OCI-LY1 (cell line): ENCODE measurements at regions not wholly inside any gene's neighbourhood (a gene's known extent, or its start where the extent isn't known, plus 50 kb on each side); places are given as distances from the start of the nearest gene placed in this dataset.
A peak's percentile ranks its signal among the peaks of the same experiment; 100 is the strongest.

Experiments used
- CTCF ChIP-seq: fragments of 200-600 bp; sonication (generic), shearing (Covaris generic); IDR thresholded peaks from 2 replicates; pipeline ENCODE4 v1.5.1; 2017; ENCODE audit warnings: mild to moderate bottlenecking, antibody characterized with exemption, low read length, moderate library complexity, mixed read lengths
- EZH2 ChIP-seq: fragments of 200-600 bp; sonication (generic), shearing (Covaris generic); IDR thresholded peaks from 2 replicates; pipeline ENCODE4 v1.8.0; 2017; ENCODE audit warnings: borderline replicate concordance, mixed run types, mild to moderate bottlenecking, antibody characterized with exemption, low read length, moderate library complexity, mixed read lengths

- TF ChIP-seq CTCF (peak; percentile 61), EZH2 (no peak)
Observed at GRCh38 chr14:101183376-101184103, 280.0 kb upstream of the RTL1 start.
